Fibroblast of pulmonary artery (primary cell): ENCODE measurements at regions not wholly inside any gene's neighbourhood (a gene's known extent, or its start where the extent isn't known, plus 50 kb on each side); places are given as distances from the start of the nearest gene placed in this dataset.

Experiments used
- DNase-seq: peaks from one replicate; pipeline ENCODE4 v3.0.0-alpha.2; 2010; ENCODE audit warnings: low read depth
- H3K4me3 ChIP-seq: replicated peaks from 2 replicates; pipeline ENCODE4 v1.5.1; 2011; ENCODE audit warnings: low read depth, mild to moderate bottlenecking, control low read depth, low read length, moderate library complexity
- TF ChIP-seq, protein P1 (sequence below): IDR thresholded peaks from 2 replicates; pipeline ENCODE4 v1.5.1; 2011; ENCODE audit warnings: mild to moderate bottlenecking, control low read depth, low read length, inconsistent platforms; ENCODE audit errors: missing control alignments

DNA sequence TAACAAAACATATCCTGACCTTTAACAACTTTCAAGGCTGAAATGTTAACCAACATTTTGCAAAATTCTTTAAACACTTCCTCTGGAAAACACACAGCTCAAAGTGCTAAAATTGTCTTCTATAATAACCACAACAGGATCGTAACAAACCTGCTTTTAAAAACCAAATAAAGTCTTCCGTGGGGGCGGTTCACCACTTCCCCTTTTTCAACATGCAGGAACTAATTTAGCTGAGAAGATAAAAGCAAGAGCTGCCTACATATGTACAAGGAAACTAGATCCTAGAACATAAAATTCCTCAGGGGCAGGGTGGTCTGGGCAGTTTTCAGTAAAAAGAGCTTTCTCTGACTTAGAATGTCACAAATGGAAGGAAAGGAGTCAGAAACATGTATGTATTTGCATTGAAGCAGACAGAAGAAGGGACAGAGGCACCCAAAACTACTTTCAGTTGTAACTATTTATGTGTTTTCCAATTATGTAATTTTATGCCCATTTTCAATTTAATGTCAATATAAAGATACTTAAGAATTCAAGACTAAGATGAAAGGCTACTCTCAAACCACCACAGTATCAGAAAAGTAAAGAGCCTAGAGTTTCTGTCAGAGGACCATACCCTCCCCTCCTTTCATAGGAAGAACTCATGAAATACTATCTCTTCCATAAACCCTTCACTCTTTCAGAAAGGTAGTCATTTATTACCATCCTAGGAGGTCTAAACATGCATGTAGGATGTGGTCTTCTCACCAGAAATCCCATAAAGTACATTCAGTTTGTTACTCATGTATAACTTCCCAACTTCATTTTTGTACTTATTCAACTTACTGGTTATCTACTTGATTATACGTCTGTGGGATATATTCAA, 185.9 kb upstream of the RASA1 start:
- DNase-seq, result no peak
- TF ChIP-seq, protein P1, sequence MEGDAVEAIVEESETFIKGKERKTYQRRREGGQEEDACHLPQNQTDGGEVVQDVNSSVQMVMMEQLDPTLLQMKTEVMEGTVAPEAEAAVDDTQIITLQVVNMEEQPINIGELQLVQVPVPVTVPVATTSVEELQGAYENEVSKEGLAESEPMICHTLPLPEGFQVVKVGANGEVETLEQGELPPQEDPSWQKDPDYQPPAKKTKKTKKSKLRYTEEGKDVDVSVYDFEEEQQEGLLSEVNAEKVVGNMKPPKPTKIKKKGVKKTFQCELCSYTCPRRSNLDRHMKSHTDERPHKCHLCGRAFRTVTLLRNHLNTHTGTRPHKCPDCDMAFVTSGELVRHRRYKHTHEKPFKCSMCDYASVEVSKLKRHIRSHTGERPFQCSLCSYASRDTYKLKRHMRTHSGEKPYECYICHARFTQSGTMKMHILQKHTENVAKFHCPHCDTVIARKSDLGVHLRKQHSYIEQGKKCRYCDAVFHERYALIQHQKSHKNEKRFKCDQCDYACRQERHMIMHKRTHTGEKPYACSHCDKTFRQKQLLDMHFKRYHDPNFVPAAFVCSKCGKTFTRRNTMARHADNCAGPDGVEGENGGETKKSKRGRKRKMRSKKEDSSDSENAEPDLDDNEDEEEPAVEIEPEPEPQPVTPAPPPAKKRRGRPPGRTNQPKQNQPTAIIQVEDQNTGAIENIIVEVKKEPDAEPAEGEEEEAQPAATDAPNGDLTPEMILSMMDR, result no peak
- no peak overlapping the region for H3K4me3 ChIP-seq

DNA sequence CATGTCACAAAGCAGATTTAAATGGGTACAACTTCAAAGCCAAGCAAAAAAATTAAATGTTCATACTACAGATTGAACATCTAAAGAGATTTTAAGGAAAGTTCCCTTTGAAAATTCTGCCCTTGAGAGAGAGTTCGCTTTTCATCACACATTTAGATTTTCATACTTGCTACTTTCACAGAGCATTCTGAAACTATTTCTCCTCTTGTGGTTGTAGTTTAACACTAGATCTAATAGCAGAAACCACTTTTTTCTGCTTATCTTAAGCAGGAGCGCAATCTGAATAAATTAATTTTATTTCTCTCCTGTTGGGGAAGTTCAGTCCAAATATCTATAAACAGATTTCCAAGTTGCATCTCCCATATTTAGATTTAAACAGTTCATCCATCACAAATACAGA, 173.3 kb upstream of the RASA1 start:
- DNase-seq, result no peak
- TF ChIP-seq, protein P1, result no peak
- H3K4me3 ChIP-seq, result no peak overlapping the region

DNA sequence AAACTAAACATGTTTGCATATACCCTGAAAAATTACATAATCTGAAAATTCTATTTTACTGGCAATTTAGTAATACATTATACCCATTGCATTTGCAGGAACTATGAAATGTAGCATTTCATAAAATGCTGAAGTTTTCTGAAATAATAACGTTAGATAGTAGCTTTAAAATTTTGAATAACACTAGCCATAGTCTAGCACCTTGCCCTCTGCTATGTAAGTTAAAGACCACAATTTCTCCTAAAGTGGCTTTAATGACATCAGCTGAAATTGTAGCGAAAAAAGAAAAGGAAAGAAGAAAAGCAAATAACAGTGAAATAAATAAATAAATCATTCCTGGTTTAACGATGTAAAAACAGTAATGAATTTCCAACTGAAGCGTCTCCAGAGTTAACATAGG, 172.8 kb upstream of the RASA1 start:
- TF ChIP-seq, protein P1, result no peak
- H3K4me3 ChIP-seq, result no peak overlapping the region
- DNase-seq, result no peak

DNA sequence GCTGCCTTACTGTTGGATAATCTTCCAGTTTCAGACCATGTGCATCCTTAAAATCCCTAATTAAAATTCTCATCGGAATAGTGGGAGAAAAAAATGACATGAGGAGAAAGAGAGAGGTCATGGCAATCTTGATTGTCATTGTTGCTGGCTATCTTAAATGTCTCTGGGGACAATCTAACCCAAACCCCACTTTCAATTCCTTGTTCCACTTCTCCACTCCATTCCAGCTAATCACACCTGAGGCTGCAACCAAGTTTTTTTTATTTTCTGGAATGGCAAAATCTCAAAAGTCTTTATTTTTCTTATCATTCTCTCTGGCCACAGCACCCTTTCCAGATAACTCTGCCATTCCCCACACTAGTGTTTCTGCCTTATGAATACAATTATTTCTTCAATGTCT, 171.9 kb upstream of the RASA1 start:
- TF ChIP-seq, protein P1, result no peak
- no peak overlapping the region for H3K4me3 ChIP-seq
- no peak for DNase-seq

DNA sequence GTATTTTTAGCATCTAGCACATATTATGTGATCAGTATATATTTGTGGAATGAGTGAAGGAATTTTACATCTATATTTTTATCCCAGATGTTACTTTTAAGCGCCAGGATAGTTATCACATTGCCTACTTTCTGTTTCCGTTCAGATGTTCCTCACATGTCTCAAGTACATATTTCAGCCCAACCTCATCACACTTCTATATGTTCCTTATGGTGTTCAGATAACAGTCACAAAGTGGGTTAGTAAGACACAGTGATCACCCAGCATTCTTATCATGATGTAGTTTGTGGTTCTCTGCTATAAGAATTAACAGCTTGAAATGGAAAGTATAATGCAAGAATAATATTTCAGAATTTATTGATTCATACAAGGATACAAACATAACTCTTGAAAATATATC, 170.0 kb upstream of the RASA1 start:
- DNase-seq, result no peak
- no peak overlapping the region for H3K4me3 ChIP-seq
- TF ChIP-seq, protein P1, result no peak

DNA sequence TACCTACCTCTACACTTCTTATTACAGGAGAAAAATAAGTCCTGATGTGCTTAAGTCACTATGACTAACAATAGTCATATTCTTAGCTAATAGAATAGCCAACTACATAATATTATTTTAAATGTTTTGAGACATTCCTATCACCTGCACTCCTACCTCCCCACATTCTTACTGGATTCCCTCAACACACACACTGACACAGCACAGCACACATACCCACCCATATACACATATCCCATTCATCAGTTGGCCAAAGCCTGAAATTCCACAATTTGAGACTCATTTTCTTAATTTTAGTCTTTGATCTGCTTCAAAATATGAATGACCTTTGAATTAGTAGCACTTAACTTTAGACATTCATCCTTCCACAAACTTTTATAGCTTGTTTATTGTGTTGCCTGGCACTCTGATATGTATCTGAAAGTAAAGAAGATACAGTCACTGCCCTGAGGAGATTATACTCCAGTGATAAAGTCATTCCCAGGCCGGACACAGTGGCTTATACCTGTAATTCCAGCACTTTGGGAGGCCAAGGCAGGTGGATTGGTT, 168.3 kb upstream of the RASA1 start:
- TF ChIP-seq, protein P1, result no peak
- DNase-seq, result no peak
- H3K4me3 ChIP-seq, result no peak overlapping the region

DNA sequence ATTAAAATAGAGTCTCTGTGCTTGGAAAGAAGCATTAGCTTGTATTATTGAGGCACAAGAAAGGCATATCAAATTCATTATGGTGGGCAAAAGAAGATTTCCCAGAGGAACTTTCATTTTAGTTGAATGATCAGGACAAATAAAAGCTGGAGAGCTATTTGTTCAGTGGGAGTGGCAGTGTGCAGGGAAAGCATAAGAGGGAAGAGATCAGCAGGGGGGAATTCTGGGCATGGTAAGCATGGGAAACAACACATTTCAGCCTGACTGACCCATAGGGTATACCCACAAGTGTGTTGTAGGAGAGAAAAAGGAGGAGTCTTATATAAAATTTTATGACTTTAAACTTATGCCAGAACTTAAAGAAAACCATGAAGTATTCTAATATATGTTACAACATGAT, 167.7 kb upstream of the RASA1 start:
- no peak overlapping the region for H3K4me3 ChIP-seq
- TF ChIP-seq, protein P1, result no peak
- DNase-seq, result no peak
